ENCODE measurements at regions not wholly inside any gene's neighbourhood (a gene's known extent, or its start where the extent isn't known, plus 50 kb on each side); places are given as distances from the start of the nearest gene placed in this dataset.

- TF ChIP-seq MAX (IDR thresholded peaks at IDR 0.05): no peak
- no peak for TF ChIP-seq EP300 (IDR thresholded peaks at IDR 0.05; ENCODE audit: borderline replicate concordance)
- TF ChIP-seq CREB1 (IDR thresholded peaks at IDR 0.05; ENCODE audit: low read depth): no peak
- TF ChIP-seq RAD21 (IDR thresholded peaks at IDR 0.05; ENCODE audit: low read depth): no peak
Observed at GRCh38 chr10:33489501-33490176, 155.2 kb upstream of the NRP1 start.
